ENCODE measurements at regions not wholly inside any gene's neighbourhood (a gene's known extent, or its start where the extent isn't known, plus 50 kb on each side); places are given as distances from the start of the nearest gene placed in this dataset.

- Histone ChIP-seq H3K9ac (no peak overlapping the region), H3K4me1 (ENCODE audit: low read depth, poor library complexity, severe bottlenecking) (no peaks in the 10 kb centered on the region), H2AFZ (ENCODE audit: low read depth) (no peak overlapping the region), H3K27ac (no peak overlapping the region), H3K79me2 (ENCODE audit: insufficient read depth, low read depth) (no peaks in the 10 kb centered on the region), H3K36me3 (ENCODE audit: insufficient read depth) (no peaks in the 10 kb centered on the region), H3K27me3 (ENCODE audit: insufficient read depth, low read depth) (no peaks in the 10 kb centered on the region), H3K4me2 (no peak overlapping the region), H4K20me1 (ENCODE audit: insufficient read depth) (no peaks in the 10 kb centered on the region), H3K4me3 (IDR thresholded peaks at IDR 0.05; ENCODE audit: insufficient read depth, low read depth, low read length) (no peak overlapping the region)
- TF ChIP-seq, protein P1, sequence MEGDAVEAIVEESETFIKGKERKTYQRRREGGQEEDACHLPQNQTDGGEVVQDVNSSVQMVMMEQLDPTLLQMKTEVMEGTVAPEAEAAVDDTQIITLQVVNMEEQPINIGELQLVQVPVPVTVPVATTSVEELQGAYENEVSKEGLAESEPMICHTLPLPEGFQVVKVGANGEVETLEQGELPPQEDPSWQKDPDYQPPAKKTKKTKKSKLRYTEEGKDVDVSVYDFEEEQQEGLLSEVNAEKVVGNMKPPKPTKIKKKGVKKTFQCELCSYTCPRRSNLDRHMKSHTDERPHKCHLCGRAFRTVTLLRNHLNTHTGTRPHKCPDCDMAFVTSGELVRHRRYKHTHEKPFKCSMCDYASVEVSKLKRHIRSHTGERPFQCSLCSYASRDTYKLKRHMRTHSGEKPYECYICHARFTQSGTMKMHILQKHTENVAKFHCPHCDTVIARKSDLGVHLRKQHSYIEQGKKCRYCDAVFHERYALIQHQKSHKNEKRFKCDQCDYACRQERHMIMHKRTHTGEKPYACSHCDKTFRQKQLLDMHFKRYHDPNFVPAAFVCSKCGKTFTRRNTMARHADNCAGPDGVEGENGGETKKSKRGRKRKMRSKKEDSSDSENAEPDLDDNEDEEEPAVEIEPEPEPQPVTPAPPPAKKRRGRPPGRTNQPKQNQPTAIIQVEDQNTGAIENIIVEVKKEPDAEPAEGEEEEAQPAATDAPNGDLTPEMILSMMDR (conservative IDR thresholded peaks at IDR 0.05; ENCODE audit: low read depth, low read length) = no peak
These were observed 106.0 kb upstream of the PKDCC start for GRCh38 chr2:41941831-41942230.

DNA sequence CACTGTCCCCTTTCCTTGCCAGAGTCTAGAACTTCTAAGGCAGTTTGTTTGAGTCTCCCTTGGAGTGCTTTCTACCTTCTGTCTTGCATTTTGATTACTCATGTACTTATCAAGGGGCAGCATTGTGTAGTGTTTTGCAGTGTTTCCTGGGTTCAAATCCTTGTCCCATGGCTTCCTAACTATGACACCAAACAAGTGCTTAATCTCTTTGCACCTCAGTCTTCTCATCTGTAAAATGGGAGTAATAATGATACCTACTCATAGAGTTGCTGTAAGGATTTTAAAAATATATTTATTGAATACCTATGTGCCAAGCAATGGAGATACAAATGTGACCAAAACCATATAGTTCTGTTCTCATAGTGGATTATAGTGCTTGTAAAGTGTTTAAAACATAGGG, 105.5 kb upstream of the PKDCC start:
- H3K4me2 ChIP-seq = no peak overlapping the region

DNA sequence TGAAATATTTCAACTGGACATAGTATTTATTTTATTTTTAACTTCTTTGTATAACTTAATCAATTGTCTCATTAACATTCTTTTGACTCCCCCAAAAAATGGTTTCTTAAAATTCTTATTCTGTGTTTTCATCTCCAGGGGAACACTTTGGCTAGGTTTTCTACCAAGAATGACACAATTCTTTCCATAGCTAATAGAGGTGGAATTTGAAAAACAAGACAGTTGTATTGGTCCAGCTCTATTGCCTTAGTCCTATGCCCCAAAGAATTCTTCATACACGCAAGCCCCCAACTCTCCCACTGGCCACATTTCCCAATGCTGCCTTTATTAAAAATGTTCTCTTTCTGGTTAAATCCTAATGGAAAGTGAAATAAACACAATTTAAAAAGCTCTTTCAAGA, 104.7 kb upstream of the PKDCC start:
- Histone ChIP-seq H3K9ac (no peak overlapping the region), H3K27ac (no peak overlapping the region), H3K27me3 (ENCODE audit: insufficient read depth, low read depth) (no peaks in the 10 kb centered on the region), H3K4me2 (no peak overlapping the region), H2AFZ (ENCODE audit: low read depth) (no peak overlapping the region), H3K36me3 (ENCODE audit: insufficient read depth) (no peaks in the 10 kb centered on the region), H3K4me1 (ENCODE audit: low read depth, poor library complexity, severe bottlenecking) (no peaks in the 10 kb centered on the region), H3K79me2 (ENCODE audit: insufficient read depth, low read depth) (no peaks in the 10 kb centered on the region), H4K20me1 (ENCODE audit: insufficient read depth) (no peaks in the 10 kb centered on the region), H3K4me3 (IDR thresholded peaks at IDR 0.05; ENCODE audit: insufficient read depth, low read depth, low read length) (no peak overlapping the region)
- TF ChIP-seq, protein P1 (conservative IDR thresholded peaks at IDR 0.05; ENCODE audit: low read depth, low read length) = no peak

More for the DNA sequence above, 105.5 kb upstream of the PKDCC start:
- Histone ChIP-seq H3K36me3 (ENCODE audit: insufficient read depth) (no peaks in the 10 kb centered on the region), H4K20me1 (ENCODE audit: insufficient read depth) (no peaks in the 10 kb centered on the region), H3K79me2 (ENCODE audit: insufficient read depth, low read depth) (no peaks in the 10 kb centered on the region), H3K27ac (no peak overlapping the region), H3K4me3 (IDR thresholded peaks at IDR 0.05; ENCODE audit: insufficient read depth, low read depth, low read length) (no peak overlapping the region), H3K4me1 (ENCODE audit: low read depth, poor library complexity, severe bottlenecking) (no peaks in the 10 kb centered on the region), H3K27me3 (ENCODE audit: insufficient read depth, low read depth) (no peaks in the 10 kb centered on the region), H2AFZ (ENCODE audit: low read depth) (no peak overlapping the region), H3K9ac (no peak overlapping the region)
- TF ChIP-seq, protein P1 (conservative IDR thresholded peaks at IDR 0.05; ENCODE audit: low read depth, low read length) = no peak

DNA sequence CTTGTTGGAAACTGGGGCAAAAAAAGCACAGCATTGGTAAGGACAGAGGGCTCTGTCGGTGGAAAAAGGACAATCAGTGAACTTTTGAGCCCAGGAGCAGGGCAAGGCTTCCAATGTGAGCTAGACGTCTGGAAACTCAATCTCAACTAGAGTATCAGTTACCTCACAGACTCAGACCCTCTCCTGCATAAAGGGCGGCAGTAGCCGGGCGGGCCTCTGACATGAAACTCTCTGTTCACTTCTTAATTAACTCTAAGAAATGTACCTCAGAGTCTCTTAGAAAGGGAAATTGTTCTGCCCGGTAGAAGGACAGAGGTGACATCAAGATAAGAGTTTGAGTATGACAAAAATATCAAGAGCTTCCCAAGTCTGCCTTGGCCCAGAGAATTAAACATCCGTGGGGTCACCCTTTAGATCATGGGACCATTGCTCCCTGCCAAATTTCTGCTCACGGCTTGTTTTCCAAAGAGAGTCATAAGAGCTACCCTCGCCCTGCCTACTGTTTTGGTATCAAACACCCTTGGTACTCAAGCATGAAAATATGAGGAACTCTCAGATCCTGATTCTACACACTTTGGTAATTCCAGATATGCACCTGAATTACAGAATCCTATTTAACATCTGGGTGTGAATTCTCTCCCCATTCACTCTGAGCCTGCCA, 103.5 kb upstream of the PKDCC start:
- no peaks in the 10 kb centered on the region for H3K4me1 ChIP-seq (ENCODE audit: low read depth, poor library complexity, severe bottlenecking)
- TF ChIP-seq, protein P1 (conservative IDR thresholded peaks at IDR 0.05; ENCODE audit: low read depth, low read length) = no peak
- H3K79me2 ChIP-seq (ENCODE audit: insufficient read depth, low read depth) = no peaks in the 10 kb centered on the region
- H3K27me3 ChIP-seq (ENCODE audit: insufficient read depth, low read depth) = no peaks in the 10 kb centered on the region
- H4K20me1 ChIP-seq (ENCODE audit: insufficient read depth) = no peaks in the 10 kb centered on the region
- no peaks in the 10 kb centered on the region for H3K36me3 ChIP-seq (ENCODE audit: insufficient read depth)
- H3K9ac ChIP-seq = no peak overlapping the region
- H3K4me3 ChIP-seq (IDR thresholded peaks at IDR 0.05; ENCODE audit: insufficient read depth, low read depth, low read length) = no peak overlapping the region
- H3K27ac ChIP-seq = no peak overlapping the region
- no peak overlapping the region for H2AFZ ChIP-seq (ENCODE audit: low read depth)
- H3K4me2 ChIP-seq = no peak overlapping the region
